HG03135 (cell line): ENCODE measurements at regions not wholly inside any gene's neighbourhood (a gene's known extent, or its start where the extent isn't known, plus 50 kb on each side); places are given as distances from the start of the nearest gene placed in this dataset.

Experiments
- ATAC-seq: cut with Tn5 transposase; IDR thresholded peaks from one replicate; pipeline ENCODE4 v1.9.1; 2021; ENCODE audit warnings: mild to moderate bottlenecking, moderate library complexity; ENCODE audit not compliant: unreplicated experiment

GRCh38 chr16:80144191-80144590 lies 396.6 kb upstream of the DYNLRB2 start:
- ATAC-seq = peak; percentile 99

- no peak for ATAC-seq
These were observed 397.9 kb upstream of the DYNLRB2 start for GRCh38 chr16:80142940-80143339.

GRCh38 chr16:80142281-80142680 lies 398.5 kb upstream of the DYNLRB2 start:
- ATAC-seq = no peak

- no peak for ATAC-seq
These were observed 411.0 kb upstream of the DYNLRB2 start for GRCh38 chr16:80129791-80130190.

- ATAC-seq = no peak
These were observed 415.1 kb upstream of the DYNLRB2 start for GRCh38 chr16:80125677-80126076.

GRCh38 chr16:80123189-80123588 lies 417.6 kb upstream of the DYNLRB2 start:
- no peak for ATAC-seq

- no peak for ATAC-seq
These were observed 418.7 kb upstream of the DYNLRB2 start for GRCh38 chr16:80122115-80122514.

GRCh38 chr16:80121522-80121909 lies 419.3 kb upstream of the DYNLRB2 start:
- ATAC-seq = no peak

GRCh38 chr16:80120899-80121521 lies 419.8 kb upstream of the DYNLRB2 start:
- no peak for ATAC-seq

GRCh38 chr16:80117556-80118130 lies 423.1 kb upstream of the DYNLRB2 start:
- ATAC-seq = no peak

GRCh38 chr16:80116711-80117110 lies 424.1 kb upstream of the DYNLRB2 start:
- no peak for ATAC-seq

GRCh38 chr16:80114699-80115098 lies 426.1 kb upstream of the DYNLRB2 start:
- ATAC-seq = peak; percentile 61

- ATAC-seq = no peak
These were observed 426.8 kb upstream of the DYNLRB2 start for GRCh38 chr16:80113873-80114574.

- ATAC-seq = no peak
These were observed 431.2 kb upstream of the DYNLRB2 start for GRCh38 chr16:80109581-80109980.

- no peak for ATAC-seq
These were observed 432.9 kb upstream of the DYNLRB2 start for GRCh38 chr16:80107900-80108299.

- no peak for ATAC-seq
These were observed 435.0 kb upstream of the DYNLRB2 start for GRCh38 chr16:80105751-80106150.

GRCh38 chr16:80105160-80105559 lies 435.6 kb upstream of the DYNLRB2 start:
- ATAC-seq = no peak

- no peak for ATAC-seq
These were observed 436.4 kb upstream of the DYNLRB2 start for GRCh38 chr16:80104401-80104800.

- ATAC-seq = no peak
These were observed 437.3 kb upstream of the DYNLRB2 start for GRCh38 chr16:80103463-80103862.

- ATAC-seq = no peak
These were observed 439.8 kb upstream of the DYNLRB2 start for GRCh38 chr16:80100846-80101451.

GRCh38 chr16:80100186-80100585 lies 440.6 kb upstream of the DYNLRB2 start:
- ATAC-seq = no peak

GRCh38 chr16:80097098-80097497 lies 443.7 kb upstream of the DYNLRB2 start:
- no peak for ATAC-seq
